HepG2 (cell line): ENCODE measurements at regions not wholly inside any gene's neighbourhood (a gene's known extent, or its start where the extent isn't known, plus 50 kb on each side); places are given as distances from the start of the nearest gene placed in this dataset.

Experiments used
- PBX3 ChIP-seq: sonication (generic); formaldehyde crosslinking; IDR thresholded peaks from 2 replicates; pipeline ENCODE4 v1.8.1; 2023; ENCODE audit warnings: missing genetic modification reagents, inconsistent platforms, borderline replicate concordance
- POLR2A ChIP-seq, 2 experiments: IDR thresholded peaks; 2 replicates each; pipeline ENCODE4 v1.6.1; 2011; ENCODE audit warnings: low read depth in 2 of 2, low read length in 2 of 2, mild to moderate bottlenecking in 1 of 2, moderate library complexity in 1 of 2; ENCODE audit not compliant: insufficient read depth in 1 of 2
- ZSCAN25 ChIP-seq: sonication (generic); formaldehyde crosslinking; IDR thresholded peaks from 2 replicates; pipeline ENCODE4 v1.8.0; 2022; ENCODE audit warnings: mild to moderate bottlenecking, missing genetic modification reagents

DNA sequence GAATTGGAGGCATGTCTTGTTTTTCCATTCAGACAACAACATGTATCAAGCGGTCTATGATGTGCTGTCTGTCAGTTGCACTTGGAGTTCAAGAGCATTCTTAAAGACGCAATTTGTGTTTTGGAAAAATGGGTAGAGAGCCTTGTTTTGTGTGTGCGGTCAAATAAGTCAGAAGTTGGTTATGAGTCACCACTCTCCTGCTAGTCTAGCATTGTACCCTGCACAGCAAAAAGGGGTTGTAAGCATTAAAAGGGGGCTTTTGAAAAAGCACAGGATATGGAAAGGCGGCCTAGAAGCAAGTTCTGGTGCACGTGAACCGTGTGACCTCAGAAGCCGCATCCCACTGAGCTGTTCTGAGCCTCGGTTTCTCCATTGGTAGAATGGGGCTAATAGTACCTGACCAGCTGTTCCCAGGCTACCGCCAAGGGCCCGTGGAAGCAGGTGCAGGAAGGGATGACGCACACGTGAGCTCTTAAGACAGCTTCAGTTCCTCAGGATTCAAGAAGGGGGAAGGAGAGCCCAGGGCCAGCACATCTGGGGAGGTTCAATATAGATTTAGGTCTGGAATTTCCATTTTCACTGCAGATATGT lies 61.6 kb upstream of the SNX9 start:
- TF ChIP-seq POLR2A (IDR thresholded peaks at IDR 0.05; ENCODE audit: insufficient read depth in 1 of 2, low read depth in 2 of 2, low read length in 2 of 2) (no peak), PBX3 (no peak), ZSCAN25 (CRISPR knock-in tag) (no peak)
